NCI-H774 (cell line): ENCODE measurements at regions not wholly inside any gene's neighbourhood (a gene's known extent, or its start where the extent isn't known, plus 50 kb on each side); places are given as distances from the start of the nearest gene placed in this dataset.

Experiments
- DNase-seq: peaks from one replicate; lab custom pipeline; 2025; lab: John Stamatoyannopoulos, UW

- DNase-seq, result no peak
Observed at GRCh38 chr9:86529496-86530275, 175.5 kb upstream of the TUT7 start.

GRCh38 chr9:86526021-86526420 lies 171.8 kb upstream of the TUT7 start:
- DNase-seq, result no peak

- no peak for DNase-seq
Observed at GRCh38 chr9:86525182-86525581, 171.0 kb upstream of the TUT7 start.

GRCh38 chr9:86521977-86522376 lies 167.8 kb upstream of the TUT7 start:
- DNase-seq, result no peak

GRCh38 chr9:86521322-86521721 lies 167.1 kb upstream of the TUT7 start:
- DNase-seq, result no peak

- DNase-seq, result no peak
Observed at GRCh38 chr9:86519066-86519615, 164.9 kb upstream of the TUT7 start.

GRCh38 chr9:86517475-86517874 lies 163.3 kb upstream of the TUT7 start:
- DNase-seq, result no peak

- no peak for DNase-seq
Observed at GRCh38 chr9:86516564-86516963, 162.4 kb upstream of the TUT7 start.

GRCh38 chr9:86515221-86515620 lies 161.0 kb upstream of the TUT7 start:
- no peak for DNase-seq

GRCh38 chr9:86513429-86513828 lies 159.2 kb upstream of the TUT7 start:
- no peak for DNase-seq

- no peak for DNase-seq
Observed at GRCh38 chr9:86512929-86513328, 158.7 kb upstream of the TUT7 start.

GRCh38 chr9:86511614-86512360 lies 157.6 kb upstream of the TUT7 start:
- no peak for DNase-seq

- no peak for DNase-seq
Observed at GRCh38 chr9:86508208-86508903, 154.1 kb upstream of the TUT7 start.

- DNase-seq, result no peak
Observed at GRCh38 chr9:86507212-86507630, 153.0 kb upstream of the TUT7 start.

- no peak for DNase-seq
Observed at GRCh38 chr9:86503942-86504341, 149.7 kb upstream of the TUT7 start.

GRCh38 chr9:86503314-86503713 lies 149.1 kb upstream of the TUT7 start:
- DNase-seq, result no peak

GRCh38 chr9:86500667-86501435 lies 146.6 kb upstream of the TUT7 start:
- DNase-seq, result no peak

- no peak for DNase-seq
Observed at GRCh38 chr9:86500031-86500430, 145.8 kb upstream of the TUT7 start.

- no peak for DNase-seq
Observed at GRCh38 chr9:86494644-86495111, 140.5 kb upstream of the TUT7 start.

- no peak for DNase-seq
Observed at GRCh38 chr9:86491468-86492266, 137.5 kb upstream of the TUT7 start.

GRCh38 chr9:86488794-86489193 lies 134.6 kb upstream of the TUT7 start:
- DNase-seq, result no peak
